HCT116 (cell line): ENCODE measurements at regions not wholly inside any gene's neighbourhood (a gene's known extent, or its start where the extent isn't known, plus 50 kb on each side); places are given as distances from the start of the nearest gene placed in this dataset.

Experiments used
- ATAC-seq: fragments of 200-7000 bp; cut with Tn5 transposase; 2 replicates; pipeline ENCODE4 v1.9.1; 2020; ENCODE audit warnings: mild to moderate bottlenecking, moderate library complexity
- BruUV-seq: library from RNA; stranded (reverse); fragments of 400-500 nt; replicated peaks from 2 replicates; lab custom pipeline; 2021; lab: Mats Ljungman, UMichigan
- CTCF ChIA-PET: fragments of 300-600 bp; sonication (Branson Sonifier 250); formaldehyde crosslinking; loops from one replicate; lab custom pipeline; 2021; ENCODE audit warnings: antibody characterized with exemption; lab: Charles Lee
- POLR2A ChIA-PET: fragments of 300-600, 350-600 bp; sonication (Branson Sonifier 250); formaldehyde crosslinking; loops from one replicate; lab custom pipeline; 2021; ENCODE audit warnings: antibody characterized with exemption; lab: Charles Lee
- RAD21 ChIA-PET, 2 experiments: fragments of 300-600 bp; sonication (Branson Sonifier 250); formaldehyde crosslinking; loops; one replicate each; lab custom pipeline; 2023; ENCODE audit warnings: low total read pairs in 2 of 2; ENCODE audit not compliant: uncharacterized antibody in 2 of 2, unreplicated experiment in 2 of 2, low non-redundant PET in 1 of 2; lab: Charles Lee
- DNase-seq: peaks from one replicate; pipeline ENCODE4 v3.0.0-alpha.2; 2010; ENCODE audit warnings: low read depth, low spot score
- H2AFZ ChIP-seq: fragments of 200-600 bp; shearing (Covaris generic), sonication (generic); 2 replicates; pipeline ENCODE4 v1.6.1; 2017; ENCODE audit warnings: low read depth, mixed run types, mixed read lengths, antibody characterized with exemption, low read length; ENCODE audit not compliant: poor library complexity, severe bottlenecking
- H3K27ac ChIP-seq: 2 replicates; pipeline ENCODE4 v1.5.1; 2012; ENCODE audit warnings: low read depth, low read length
- H3K27me3 ChIP-seq: fragments of 200-600 bp; sonication (generic); 2 replicates; pipeline ENCODE4 v1.6.1; 2016; ENCODE audit warnings: mixed run types, low read length, mixed read lengths; ENCODE audit not compliant: insufficient read depth
- H3K36me3 ChIP-seq, 2 experiments: fragments of 200-500 bp in 1 of 2; fragments of 200-600 bp in 1 of 2; sonication (Bioruptor generic) in 1 of 2; sonication (generic) in 1 of 2; 2 replicates each; pipeline versions ENCODE4 v1.5.1 to v1.6.1; 2014 to 2016; ENCODE audit warnings: low read length in 2 of 2, inconsistent platforms in 1 of 2, mixed read lengths in 1 of 2, mixed run types in 1 of 2; ENCODE audit not compliant: insufficient read depth in 2 of 2, control insufficient read depth in 1 of 2
- H3K4me1 ChIP-seq, 2 experiments: fragments of 200-600 bp in 1 of 2; sonication (generic) in 1 of 2; 2 replicates each; pipeline versions ENCODE4 v1.5.1 to v1.6.1; 2012 to 2017; ENCODE audit warnings: low read length in 2 of 2, inconsistent platforms in 1 of 2, mild to moderate bottlenecking in 1 of 2, mixed read lengths in 1 of 2, mixed run types in 1 of 2, moderate library complexity in 1 of 2; ENCODE audit not compliant: insufficient read depth in 2 of 2, control insufficient read depth in 1 of 2
- H3K4me2 ChIP-seq: fragments of 200-600 bp; sonication (generic); 2 replicates; pipeline ENCODE4 v1.6.1; 2017; ENCODE audit warnings: mixed run types, low read length, mixed read lengths
- H3K4me3 ChIP-seq, 2 experiments: fragments of 200-600 bp in 1 of 2; sonication (generic) in 1 of 2; replicated peaks in 1 of 2; 2 replicates each; pipeline ENCODE4 v1.5.1; 2011 to 2016; ENCODE audit warnings: low read length in 2 of 2, control low read depth in 1 of 2, low read depth in 1 of 2, mild to moderate bottlenecking in 1 of 2, mixed read lengths in 1 of 2, mixed run types in 1 of 2
- H3K79me2 ChIP-seq: fragments of 200-600 bp; sonication (generic); 2 replicates; pipeline ENCODE4 v1.6.1; 2017; ENCODE audit warnings: mild to moderate bottlenecking, mixed run types, low read length, moderate library complexity, mixed read lengths; ENCODE audit not compliant: insufficient read depth
- H3K9ac ChIP-seq: fragments of 200-600 bp; sonication (generic); 2 replicates; pipeline ENCODE4 v1.6.1; 2016; ENCODE audit warnings: low read length, mixed read lengths
- H3K9me2 ChIP-seq: fragments of 200-600 bp; sonication (generic), shearing (Covaris generic); 2 replicates; pipeline ENCODE4 v1.6.1; 2017; ENCODE audit warnings: mixed run types, mild to moderate bottlenecking, moderate library complexity; ENCODE audit not compliant: insufficient read depth
- H3K9me3 ChIP-seq, 2 experiments: fragments of 200-500 bp in 1 of 2; fragments of 200-600 bp in 1 of 2; sonication (Bioruptor generic) in 1 of 2; sonication (generic) in 1 of 2; 2 replicates each; pipeline ENCODE4 v1.6.1; 2014 to 2017; ENCODE audit warnings: low read length in 2 of 2, mixed read lengths in 2 of 2, inconsistent platforms in 1 of 2, low read depth in 1 of 2, mild to moderate bottlenecking in 1 of 2, mixed run types in 1 of 2, moderate library complexity in 1 of 2; ENCODE audit not compliant: control insufficient read depth in 1 of 2, insufficient read depth in 1 of 2
- H4K20me1 ChIP-seq: fragments of 200-600 bp; sonication (generic), shearing (Covaris generic); 2 replicates; pipeline ENCODE4 v1.6.1; 2017; ENCODE audit warnings: mixed run types, mild to moderate bottlenecking, moderate library complexity; ENCODE audit not compliant: insufficient read depth
- CBX3 ChIP-seq: IDR thresholded peaks from 2 replicates; pipeline ENCODE4 v1.6.1; 2012; ENCODE audit warnings: low read depth
- CEBPB ChIP-seq: IDR thresholded peaks from 2 replicates; pipeline ENCODE4 v1.6.1; 2012; ENCODE audit warnings: low read depth
- EGR1 ChIP-seq: IDR thresholded peaks from 2 replicates; pipeline ENCODE4 v1.6.1; 2012; ENCODE audit warnings: low read depth
- EZH2 ChIP-seq: fragments of 200-600 bp; sonication (generic); IDR thresholded peaks from 2 replicates; pipeline ENCODE4 v1.6.1; 2017; ENCODE audit warnings: antibody characterized with exemption, mixed run types
- FOSL1 ChIP-seq: IDR thresholded peaks from 2 replicates; pipeline ENCODE4 v1.6.1; 2012; ENCODE audit warnings: low read depth
- POLR2A ChIP-seq: IDR thresholded peaks from 2 replicates; pipeline ENCODE4 v1.7.0; 2011; ENCODE audit warnings: borderline replicate concordance; ENCODE audit not compliant: insufficient read depth, insufficient read length; ENCODE audit errors: extremely low read depth
- POLR2AphosphoS5 ChIP-seq: IDR thresholded peaks from 2 replicates; pipeline ENCODE4 v1.6.1; 2011; ENCODE audit warnings: mild to moderate bottlenecking, low read depth, low read length, moderate library complexity
- TCF7L2 ChIP-seq: IDR thresholded peaks from 2 replicates; pipeline ENCODE4 v1.7.0; 2011; ENCODE audit warnings: borderline replicate concordance, inconsistent platforms; ENCODE audit not compliant: insufficient read depth, insufficient read length; ENCODE audit errors: extremely low read depth
- YY1 ChIP-seq: IDR thresholded peaks from 2 replicates; pipeline ENCODE4 v1.6.1; 2011; ENCODE audit warnings: low read length, low read depth, moderate library complexity, mild to moderate bottlenecking; ENCODE audit not compliant: insufficient replicate concordance; ENCODE audit errors: extremely low read depth
- ZNF274 ChIP-seq: fragments of 200-500 bp; sonication (Bioruptor generic); IDR thresholded peaks from 2 replicates; pipeline ENCODE4 v1.6.1; 2014; ENCODE audit warnings: mild to moderate bottlenecking, low read depth, low read length, inconsistent platforms
- intact Hi-C: fragments of 100-400 bp; cut with micrococcal nuclease; formaldehyde crosslinking; loops from 2 replicates; pipeline ENCODE4 v1.10.0; 2022
- TF ChIP-seq, protein P1 (sequence below): IDR thresholded peaks from 2 replicates; pipeline ENCODE4 v1.6.1; 2012; ENCODE audit warnings: low read depth
- TF ChIP-seq, protein P2 (sequence below): IDR thresholded peaks from 2 replicates; pipeline ENCODE4 v1.6.1; 2012

DNA sequence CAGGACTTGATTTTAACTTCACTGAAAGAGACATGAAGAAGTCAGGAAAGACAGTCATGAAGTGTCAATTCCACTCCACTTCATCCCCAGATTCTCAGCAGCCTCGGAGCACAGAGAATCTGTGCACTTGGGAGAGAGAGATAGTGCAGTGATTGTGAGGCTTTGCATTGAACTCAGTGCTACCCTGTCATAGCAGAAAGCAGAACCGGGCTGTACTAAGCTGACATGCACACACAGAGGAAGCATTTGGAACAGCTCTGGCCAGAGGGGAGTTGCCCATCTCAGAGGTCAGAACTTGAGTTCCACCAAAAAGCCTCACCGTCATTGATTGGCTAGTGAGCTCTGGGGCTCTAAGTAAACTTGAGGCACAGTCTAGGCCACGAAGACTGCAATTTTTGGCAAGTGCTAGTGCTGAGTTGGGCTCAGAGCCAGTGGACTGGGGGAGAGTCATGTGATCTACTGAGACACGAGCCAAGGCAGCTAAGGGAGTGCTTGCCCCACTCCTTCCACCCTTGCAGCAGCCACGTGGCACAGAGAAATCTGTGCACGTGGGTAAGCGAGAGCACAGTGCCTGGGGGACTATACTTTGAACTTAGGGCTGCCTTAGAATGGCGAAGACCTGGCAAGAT is 810.2 kb upstream of the ADAMTS5 start:
- no peaks in the 10 kb centered on the region for H3K27me3 ChIP-seq
- ChIA-PET RAD21 (no interaction called here), POLR2A (no interaction called here)
- H3K9me2 ChIP-seq, result no peaks in the 10 kb centered on the region
- H4K20me1 ChIP-seq, result no peaks in the 10 kb centered on the region
- BruUV-seq, result no TSS peak
- peaks cover 10 to 32% of the 10 kb centered on the region in 2 experiments; a peak in 3 of 4 replicates for H3K9me3 ChIP-seq
- intact Hi-C loops, result no loop called here
- no peak overlapping the region for H3K4me2 ChIP-seq
- H3K9ac ChIP-seq, result no peak overlapping the region
- H3K36me3 ChIP-seq, result no peaks in the 10 kb centered on the region
- TF ChIP-seq CEBPB, result no peak
- TF ChIP-seq FOSL1, result no peak
- TF ChIP-seq, protein P1, sequence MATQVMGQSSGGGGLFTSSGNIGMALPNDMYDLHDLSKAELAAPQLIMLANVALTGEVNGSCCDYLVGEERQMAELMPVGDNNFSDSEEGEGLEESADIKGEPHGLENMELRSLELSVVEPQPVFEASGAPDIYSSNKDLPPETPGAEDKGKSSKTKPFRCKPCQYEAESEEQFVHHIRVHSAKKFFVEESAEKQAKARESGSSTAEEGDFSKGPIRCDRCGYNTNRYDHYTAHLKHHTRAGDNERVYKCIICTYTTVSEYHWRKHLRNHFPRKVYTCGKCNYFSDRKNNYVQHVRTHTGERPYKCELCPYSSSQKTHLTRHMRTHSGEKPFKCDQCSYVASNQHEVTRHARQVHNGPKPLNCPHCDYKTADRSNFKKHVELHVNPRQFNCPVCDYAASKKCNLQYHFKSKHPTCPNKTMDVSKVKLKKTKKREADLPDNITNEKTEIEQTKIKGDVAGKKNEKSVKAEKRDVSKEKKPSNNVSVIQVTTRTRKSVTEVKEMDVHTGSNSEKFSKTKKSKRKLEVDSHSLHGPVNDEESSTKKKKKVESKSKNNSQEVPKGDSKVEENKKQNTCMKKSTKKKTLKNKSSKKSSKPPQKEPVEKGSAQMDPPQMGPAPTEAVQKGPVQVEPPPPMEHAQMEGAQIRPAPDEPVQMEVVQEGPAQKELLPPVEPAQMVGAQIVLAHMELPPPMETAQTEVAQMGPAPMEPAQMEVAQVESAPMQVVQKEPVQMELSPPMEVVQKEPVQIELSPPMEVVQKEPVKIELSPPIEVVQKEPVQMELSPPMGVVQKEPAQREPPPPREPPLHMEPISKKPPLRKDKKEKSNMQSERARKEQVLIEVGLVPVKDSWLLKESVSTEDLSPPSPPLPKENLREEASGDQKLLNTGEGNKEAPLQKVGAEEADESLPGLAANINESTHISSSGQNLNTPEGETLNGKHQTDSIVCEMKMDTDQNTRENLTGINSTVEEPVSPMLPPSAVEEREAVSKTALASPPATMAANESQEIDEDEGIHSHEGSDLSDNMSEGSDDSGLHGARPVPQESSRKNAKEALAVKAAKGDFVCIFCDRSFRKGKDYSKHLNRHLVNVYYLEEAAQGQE, result no peak
- TF ChIP-seq POLR2A, result no peak
- TF ChIP-seq TCF7L2, result no peak
- TF ChIP-seq EZH2, result no peak
- TF ChIP-seq ZNF274, result no peak
- TF ChIP-seq POLR2AphosphoS5, result no peak
- TF ChIP-seq YY1, result no peak
- TF ChIP-seq, protein P2, sequence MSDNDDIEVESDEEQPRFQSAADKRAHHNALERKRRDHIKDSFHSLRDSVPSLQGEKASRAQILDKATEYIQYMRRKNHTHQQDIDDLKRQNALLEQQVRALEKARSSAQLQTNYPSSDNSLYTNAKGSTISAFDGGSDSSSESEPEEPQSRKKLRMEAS, result no peak
- TF ChIP-seq CBX3, result no peak
- no peak for TF ChIP-seq EGR1
- TF ChIP-seq, all 23 proteins: peak for 0
- DNase-seq, result no peak
- Histone ChIP-seq H2AFZ (no peak overlapping the region), H3K79me2 (no peaks in the 10 kb centered on the region), H3K27ac (no peak overlapping the region), H3K4me1 (no peaks in the 10 kb centered on the region), H3K4me3 (no peak overlapping the region)
- no peak for ATAC-seq
- CTCF ChIA-PET, result no interaction called here
